Panc1 (cell line): ENCODE measurements at regions not wholly inside any gene's neighbourhood (a gene's known extent, or its start where the extent isn't known, plus 50 kb on each side); places are given as distances from the start of the nearest gene placed in this dataset.

Experiments used
- ATAC-seq: fragments of 200-7000 bp; cut with Tn5 transposase; 2 replicates; pipeline ENCODE4 v1.9.1; 2020; ENCODE audit warnings: mild to moderate bottlenecking, moderate library complexity
- BruUV-seq: library from RNA; stranded (reverse); fragments of 400-500 nt; replicated peaks from 2 replicates; lab custom pipeline; 2021; lab: Mats Ljungman, UMichigan
- CTCF ChIA-PET: fragments of 300-600 bp; sonication (Branson Sonifier 250); formaldehyde crosslinking; loops from one replicate; lab custom pipeline; 2022; ENCODE audit warnings: antibody characterized with exemption; lab: Charles Lee
- POLR2A ChIA-PET: fragments of 300-600 bp; sonication (Branson Sonifier 250); formaldehyde crosslinking; loops from one replicate; lab custom pipeline; 2022; ENCODE audit warnings: antibody characterized with exemption; lab: Charles Lee
- DNase-seq: peaks from one replicate; pipeline ENCODE4 v3.0.0-alpha.2; 2010; ENCODE audit warnings: low read depth, low spot score
- H3K27ac ChIP-seq: 2 replicates; pipeline ENCODE4 v1.5.1; 2011; ENCODE audit warnings: mild to moderate bottlenecking, low read length, inconsistent platforms
- H3K27me3 ChIP-seq: fragments of 200-500 bp; sonication (Bioruptor generic); 2 replicates; pipeline ENCODE4 v1.6.0; 2014; ENCODE audit warnings: low read length, inconsistent platforms; ENCODE audit not compliant: control insufficient read depth, insufficient read depth
- H3K36me3 ChIP-seq: fragments of 200-500 bp; sonication (Bioruptor generic); 2 replicates; pipeline ENCODE4 v1.5.1; 2014; ENCODE audit warnings: inconsistent platforms, mild to moderate bottlenecking, low read length, moderate library complexity; ENCODE audit not compliant: control insufficient read depth, insufficient read depth
- H3K4me1 ChIP-seq: 2 replicates; pipeline ENCODE4 v1.5.1; 2011; ENCODE audit warnings: inconsistent platforms, mild to moderate bottlenecking, low read length, moderate library complexity; ENCODE audit not compliant: control insufficient read depth, insufficient read depth
- H3K4me3 ChIP-seq, 2 experiments: 2 replicates each; pipeline ENCODE4 v1.5.1; 2011 to 2012; ENCODE audit warnings: low read depth in 2 of 2, low read length in 2 of 2, mild to moderate bottlenecking in 2 of 2, inconsistent platforms in 1 of 2, moderate library complexity in 1 of 2
- H3K9me3 ChIP-seq: fragments of 200-500 bp; sonication (Bioruptor generic); 2 replicates; pipeline ENCODE4 v1.5.1; 2014; ENCODE audit warnings: low read depth, mild to moderate bottlenecking, inconsistent platforms, low read length, moderate library complexity; ENCODE audit not compliant: control insufficient read depth, insufficient read depth
- CTCF ChIP-seq: fragments of 450-650 bp; IDR thresholded peaks from 2 replicates; pipeline ENCODE4 v1.5.1; 2017; ENCODE audit warnings: mild to moderate bottlenecking
- POLR2AphosphoS5 ChIP-seq: IDR thresholded peaks from 2 replicates; pipeline ENCODE4 v1.6.1; 2012; ENCODE audit warnings: mild to moderate bottlenecking, low read depth, low read length, moderate library complexity
- REST ChIP-seq, 2 experiments: IDR thresholded peaks; 2 replicates each; pipeline ENCODE4 v1.6.1; 2011 to 2012; ENCODE audit warnings: low read depth in 2 of 2, control low read depth in 1 of 2, low read length in 1 of 2, mild to moderate bottlenecking in 1 of 2, moderate library complexity in 1 of 2; ENCODE audit not compliant: insufficient read depth in 1 of 2
- SIN3A ChIP-seq: IDR thresholded peaks from 2 replicates; pipeline ENCODE4 v1.6.1; 2012; ENCODE audit warnings: low read depth, mild to moderate bottlenecking, low read length, moderate library complexity, borderline replicate concordance; ENCODE audit not compliant: insufficient read depth
- TCF7L2 ChIP-seq: IDR thresholded peaks from 2 replicates; pipeline ENCODE4 v1.6.1; 2011; ENCODE audit warnings: mild to moderate bottlenecking, low read depth, low read length, inconsistent platforms
- in situ Hi-C: cut with HindIII; loops from 2 replicates; pipeline ENCODE4 v1.10.0; 2016; ENCODE audit warnings: low sequenced_read_pairs, low pct_unique_long_range_greater_than_20kb
- intact Hi-C: fragments of 100-400 bp; cut with micrococcal nuclease; formaldehyde crosslinking; loops from one replicate; pipeline ENCODE4 v1.10.0; 2022; ENCODE audit not compliant: unreplicated experiment

GRCh38 chr1:170290991-170291390 lies 145.2 kb downstream of the NTMT2 start:
- POLR2A ChIA-PET, result interaction anchor here (0.5 kb wide), 1 partner anchor 83 kb away, joined by 5 read pairs; no protein-coding TSS in a partner anchor
- TF ChIP-seq POLR2AphosphoS5 (no peak), TCF7L2 (no peak), SIN3A (no peak), CTCF (no peak), REST (IDR thresholded peaks at IDR 0.05; ENCODE audit: insufficient read depth in 1 of 2, low read depth in 2 of 2, low read length in 1 of 2) (no peak)
- Histone ChIP-seq H3K27ac (no peak overlapping the region), H3K4me1 (no peaks in the 10 kb centered on the region), H3K9me3 (no peaks in the 10 kb centered on the region), H3K27me3 (no peaks in the 10 kb centered on the region), H3K4me3 (no peak overlapping the region), H3K36me3 (no peaks in the 10 kb centered on the region)
- BruUV-seq, result no TSS peak
- in situ Hi-C loops, result no loop called here
- ATAC-seq (no peak), DNase-seq (no peak)
- intact Hi-C loops, result no loop called here
- CTCF ChIA-PET, result no interaction called here

GRCh38 chr1:170291516-170291915 lies 145.8 kb downstream of the NTMT2 start:
- intact Hi-C loops (no loop called here), in situ Hi-C loops (no loop called here)
- no peak overlapping the region for H3K4me3 ChIP-seq
- no peaks in the 10 kb centered on the region for H3K9me3 ChIP-seq
- no peak for DNase-seq
- H3K27ac ChIP-seq, result no peak overlapping the region
- POLR2A ChIA-PET, result interaction anchor here (0.5 kb wide), 1 partner anchor 83 kb away, joined by 5 read pairs; no protein-coding TSS in a partner anchor
- BruUV-seq, result no TSS peak
- H3K4me1 ChIP-seq, result no peaks in the 10 kb centered on the region
- CTCF ChIA-PET, result no interaction called here
- no peak for TF ChIP-seq SIN3A
- no peak for TF ChIP-seq POLR2AphosphoS5
- no peak for TF ChIP-seq TCF7L2
- no peak for TF ChIP-seq CTCF
- no peak for TF ChIP-seq REST (IDR thresholded peaks at IDR 0.05; ENCODE audit: insufficient read depth in 1 of 2, low read depth in 2 of 2, low read length in 1 of 2)
- no peaks in the 10 kb centered on the region for H3K27me3 ChIP-seq
- no peaks in the 10 kb centered on the region for H3K36me3 ChIP-seq
- ATAC-seq, result no peak
